Stimulated activated CD4-positive, alpha-beta T cell treated with anti-CD3 and anti-CD28 coated beads, Interleukin-15, amount 100 ng/mL, for 1 hour (primary cell): ENCODE measurements at regions not wholly inside any gene's neighbourhood (a gene's known extent, or its start where the extent isn't known, plus 50 kb on each side); places are given as distances from the start of the nearest gene placed in this dataset.

Source experiments
- DNase-seq, 2 donors: peaks; one replicate each; pipeline ENCODE4 v3.0.0-alpha.2; 2020; ENCODE audit warnings: low read depth in 1 of 2, low spot score in 1 of 2

- no peak for DNase-seq
Measured at GRCh38 chr4:11480683-11481082, 52.0 kb upstream of the HS3ST1 start.
